Spleen (tissue), 11 donors: ENCODE measurements at regions not wholly inside any gene's neighbourhood (a gene's known extent, or its start where the extent isn't known, plus 50 kb on each side); places are given as distances from the start of the nearest gene placed in this dataset.

Experiments used
- DNase-seq: peaks from one replicate; pipeline ENCODE4 v3.0.0-alpha.2; 2020
- H3K27ac ChIP-seq, 8 donors: fragments of 200-600 bp; sonication (generic) in 7 of 8; 1 replicate in 4 of 8; 2 replicates in 4 of 8; pipeline versions ENCODE4 v1.5.0 to v1.8.0; 2016 to 2021; ENCODE audit warnings: inconsistent platforms in 4 of 8, mild to moderate bottlenecking in 4 of 8, moderate library complexity in 1 of 8
- H3K27me3 ChIP-seq, 7 donors: fragments of 200-600 bp; sonication (generic) in 6 of 7; replicated peaks in 1 of 7; 1 replicate in 4 of 7; 2 replicates in 3 of 7; pipeline versions ENCODE4 v1.5.0 to v1.8.0; 2016 to 2021; ENCODE audit warnings: inconsistent platforms in 3 of 7, mild to moderate bottlenecking in 1 of 7
- H3K36me3 ChIP-seq, 6 donors: fragments of 200-600 bp; sonication (generic) in 5 of 6; 1 replicate in 4 of 6; 2 replicates in 2 of 6; pipeline versions ENCODE4 v1.5.0 to v1.8.0; 2016 to 2021; ENCODE audit warnings: inconsistent platforms in 2 of 6
- H3K4me1 ChIP-seq, 6 donors: fragments of 200-600 bp; sonication (generic) in 5 of 6; 1 replicate in 3 of 6; 2 replicates in 3 of 6; pipeline versions ENCODE4 v1.5.0 to v1.8.0; 2016 to 2021; ENCODE audit warnings: inconsistent platforms in 3 of 6
- H3K4me3 ChIP-seq, 8 donors: fragments of 200-600 bp; sonication (generic) in 7 of 8; 1 replicate in 4 of 8; 2 replicates in 4 of 8; pipeline versions ENCODE4 v1.5.0 to v1.8.0; 2016 to 2021; ENCODE audit warnings: inconsistent platforms in 4 of 8, mild to moderate bottlenecking in 4 of 8, moderate library complexity in 2 of 8
- H3K9me3 ChIP-seq, 8 donors: fragments of 200-600 bp; sonication (generic) in 7 of 8; 1 replicate in 4 of 8; 2 replicates in 4 of 8; pipeline versions ENCODE4 v1.5.0 to v1.8.0; 2016 to 2021; ENCODE audit warnings: inconsistent platforms in 4 of 8
- CTCF ChIP-seq, 11 experiments: fragments of 200-600 bp in 7 of 11; fragments of 450-650 bp in 4 of 11; sonication (generic) in 4 of 11; IDR thresholded peaks in 8 of 11; conservative IDR thresholded peaks in 3 of 11; 1 replicate in 7 of 11; 2 replicates in 4 of 11; pipeline versions ENCODE4 v1.4.0 to v1.8.0; 2016 to 2021; ENCODE audit warnings: antibody characterized with exemption in 11 of 11, inconsistent platforms in 4 of 11, mild to moderate bottlenecking in 1 of 11
- POLR2A ChIP-seq, 3 donors: fragments of 450-650 bp; IDR thresholded peaks; one replicate each; pipeline ENCODE4 v1.5.1; 2017; ENCODE audit warnings: antibody characterized with exemption in 3 of 3, mild to moderate bottlenecking in 1 of 3
- POLR2AphosphoS5 ChIP-seq, 3 donors: sonication (generic); formaldehyde crosslinking; IDR thresholded peaks; one replicate each; pipeline ENCODE4 v1.5.1; 2017; ENCODE audit warnings: antibody characterized with exemption in 3 of 3
- WGBS, 5 donors: extraction: QIAGEN DNeasy Blood & Tissue Kit in 3 of 5; methylation state at CpG; one replicate each; pipeline versions ENCODE4 v1.1.5 to v1.1.7; 2013 to 2018; 5-methylcytosine and 5-hydroxymethylcytosine counted together
- intact Hi-C: fragments of 100-400 bp; cut with DNase I; formaldehyde crosslinking; loops from one replicate; pipeline ENCODE4 v1.15.0; 2023; ENCODE audit warnings: low total_unique reads
- donor health status: healthy with polysubstance abuse.
- donor health status: DM: no; HTN: no; CAD: no; lungs with moderate emphysema.
- donor health status: DM: no; HTN: no; CAD: no.
- donor health status: Bipolar disorder and iron deficiency.
- donor health status: healthy.
- donor health status: DM: no; HTN: no; CAD: no.
- donor health status: DM: yes; HTN: yes; CAD: no.

GRCh38 chr6:78110641-78111040 is 457.8 kb downstream of the MEI4 start:
- H3K27me3 ChIP-seq, result no peaks in the 10 kb centered on the region
- intact Hi-C loops, result no loop called here
- no peaks in the 10 kb centered on the region for H3K36me3 ChIP-seq

GRCh38 chr6:78117966-78118365 is 465.1 kb downstream of the MEI4 start:
- Histone ChIP-seq H3K4me1 (no peaks in the 10 kb centered on the region), H3K27me3 (no peaks in the 10 kb centered on the region), H3K27ac (no peak overlapping the region), H3K9me3 (peaks cover 0 to 28% (median 10%) of the 10 kb centered on the region in 8 donors), H3K4me3 (no peak overlapping the region), H3K36me3 (no peaks in the 10 kb centered on the region)
- intact Hi-C loops, result no loop called here
- 55 to 83% (median 70%) methylated on average over 1 of the region's 1 CpG for WGBS, 5 donors
- TF ChIP-seq CTCF (IDR thresholded peaks at IDR 0.05 in 8 of 11, conservative IDR thresholded peaks at IDR 0.05 in 3 of 11) (no peak), POLR2A (IDR thresholded peaks at IDR 0.05) (no peak), POLR2AphosphoS5 (IDR thresholded peaks at IDR 0.05) (no peak)
- no peak for DNase-seq

More at GRCh38 chr6:78110641-78111040, 457.8 kb downstream of the MEI4 start:
- Histone ChIP-seq H3K4me3 (no peak overlapping the region), H3K4me1 (no peaks in the 10 kb centered on the region), H3K9me3 (peaks cover 0 to 28% (median 6%) of the 10 kb centered on the region in 8 donors), H3K27ac (no peak overlapping the region)
- no peak for DNase-seq
- TF ChIP-seq POLR2A (IDR thresholded peaks at IDR 0.05) (no peak), POLR2AphosphoS5 (IDR thresholded peaks at IDR 0.05) (no peak), CTCF (IDR thresholded peaks at IDR 0.05 in 8 of 11, conservative IDR thresholded peaks at IDR 0.05 in 3 of 11) (no peak)

GRCh38 chr6:78131521-78131920 is 478.7 kb downstream of the MEI4 start:
- WGBS, 5 donors, result 83 to 94% (median 86%) methylated on average over 1 of the region's 1 CpG
- intact Hi-C loops, result no loop called here
- no peak overlapping the region for H3K27ac ChIP-seq
- no peaks in the 10 kb centered on the region for H3K4me1 ChIP-seq
- no peaks in the 10 kb centered on the region for H3K27me3 ChIP-seq
- no peaks in the 10 kb centered on the region for H3K36me3 ChIP-seq
- TF ChIP-seq POLR2AphosphoS5 (IDR thresholded peaks at IDR 0.05), result no peak
- TF ChIP-seq CTCF (IDR thresholded peaks at IDR 0.05 in 8 of 11, conservative IDR thresholded peaks at IDR 0.05 in 3 of 11), result no peak
- no peak for TF ChIP-seq POLR2A (IDR thresholded peaks at IDR 0.05)
- no peak overlapping the region for H3K4me3 ChIP-seq
- no peak for DNase-seq
- H3K9me3 ChIP-seq, result peaks cover 0 to 64% (median 32%) of the 10 kb centered on the region in 8 donors

- Histone ChIP-seq H3K9me3 (peaks cover 0 to 76% (median 40%) of the 10 kb centered on the region in 8 donors), H3K27me3 (no peaks in the 10 kb centered on the region), H3K4me1 (no peaks in the 10 kb centered on the region), H3K27ac (no peak overlapping the region), H3K4me3 (no peak overlapping the region), H3K36me3 (no peaks in the 10 kb centered on the region)
- no peak for DNase-seq
- TF ChIP-seq POLR2AphosphoS5 (IDR thresholded peaks at IDR 0.05) (no peak), POLR2A (IDR thresholded peaks at IDR 0.05) (no peak), CTCF (IDR thresholded peaks at IDR 0.05 in 8 of 11, conservative IDR thresholded peaks at IDR 0.05 in 3 of 11) (no peak)
- intact Hi-C loops, result no loop called here
- WGBS, 5 donors, result 80 to 93% (median 84%) methylated on average over 8 of the region's 8 CpGs
Observed at GRCh38 chr6:78132671-78133410, 480.0 kb downstream of the MEI4 start.
